ENCODE measurements at regions not wholly inside any gene's neighbourhood (a gene's known extent, or its start where the extent isn't known, plus 50 kb on each side); places are given as distances from the start of the nearest gene placed in this dataset.

- Histone ChIP-seq H2BK120ac (ENCODE audit: low read depth, low read length) (no peak overlapping the region), H3K27ac (ENCODE audit: insufficient read depth, low read length) (no peak overlapping the region), H3K23ac (ENCODE audit: low read depth, low read length) (no peak overlapping the region), H2AFZ (replicated peaks; ENCODE audit: low read length, poor library complexity) (no peak overlapping the region), H2AK5ac (ENCODE audit: low read depth, low read length) (no peak overlapping the region), H3K9ac (ENCODE audit: low read depth, low read length) (no peak overlapping the region), H3K4ac (ENCODE audit: low read depth, low read length) (no peak overlapping the region), H3K27me3 (ENCODE audit: control insufficient read depth, insufficient read depth, low read length) (peaks cover 2% of the 10 kb centered on the region; the same call in 1 of the 2 replicates), H2BK20ac (ENCODE audit: low read depth, low read length) (no peak overlapping the region), H3K9me3 (ENCODE audit: control insufficient read depth, insufficient read depth, low read length) (no peaks in the 10 kb centered on the region), H3K4me1 (ENCODE audit: control insufficient read depth, insufficient read depth, low read length) (no peaks in the 10 kb centered on the region), H3K4me2 (ENCODE audit: low read depth, low read length) (no peak overlapping the region), H3K79me1 (ENCODE audit: low read depth in 1 of 2, low read length in 2 of 2) (no peaks in the 10 kb centered on the region), H3K56ac (ENCODE audit: extremely low read depth, insufficient read depth, low read length) (no peak overlapping the region), H4K20me1 (ENCODE audit: insufficient read depth, low read length) (no peaks in the 10 kb centered on the region), H2AK9ac (replicated peaks; ENCODE audit: low read depth, low read length, poor library complexity) (no peak overlapping the region), H3K18ac (ENCODE audit: low read depth, low read length) (no peak overlapping the region), H3K9me1 (ENCODE audit: insufficient read depth, low read length) (no peaks in the 10 kb centered on the region), H2BK15ac (ENCODE audit: low read depth, low read length) (no peak overlapping the region), H3K36me3 (ENCODE audit: control insufficient read depth, insufficient read depth, low read length) (no peaks in the 10 kb centered on the region), H4K8ac (ENCODE audit: low read depth in 2 of 2, low read length in 2 of 2) (no peak overlapping the region), H4K5ac (ENCODE audit: low read depth, low read length) (no peak overlapping the region), H3K14ac (replicated peaks; ENCODE audit: low read depth, low read length) (no peak overlapping the region), H3K4me3 (ENCODE audit: insufficient read depth, low read depth, low read length) (no peak overlapping the region), H2BK5ac (ENCODE audit: low read depth, low read length, poor library complexity, severe bottlenecking) (no peak overlapping the region), H4K91ac (ENCODE audit: insufficient read depth, low read depth, low read length) (no peak overlapping the region)
- dilution Hi-C loops (cut with HindIII; ENCODE audit: low sequenced_read_pairs, unreplicated experiment): no loop called here
- no peak for TF ChIP-seq MAFK (IDR thresholded peaks at IDR 0.05; ENCODE audit: low read depth, low read length)
- no peak for TF ChIP-seq RAD21 (IDR thresholded peaks at IDR 0.05; ENCODE audit: low read length)
- no peak for TF ChIP-seq CHD1 (IDR thresholded peaks at IDR 0.05; ENCODE audit: low read depth, low read length)
- no peak for TF ChIP-seq POLR2A (IDR thresholded peaks at IDR 0.05; ENCODE audit: low read depth, low read length)
- no peak for TF ChIP-seq BHLHE40 (IDR thresholded peaks at IDR 0.05; ENCODE audit: low read depth, low read length)
- TF ChIP-seq, protein P1, sequence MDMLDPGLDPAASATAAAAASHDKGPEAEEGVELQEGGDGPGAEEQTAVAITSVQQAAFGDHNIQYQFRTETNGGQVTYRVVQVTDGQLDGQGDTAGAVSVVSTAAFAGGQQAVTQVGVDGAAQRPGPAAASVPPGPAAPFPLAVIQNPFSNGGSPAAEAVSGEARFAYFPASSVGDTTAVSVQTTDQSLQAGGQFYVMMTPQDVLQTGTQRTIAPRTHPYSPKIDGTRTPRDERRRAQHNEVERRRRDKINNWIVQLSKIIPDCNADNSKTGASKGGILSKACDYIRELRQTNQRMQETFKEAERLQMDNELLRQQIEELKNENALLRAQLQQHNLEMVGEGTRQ (IDR thresholded peaks at IDR 0.05; ENCODE audit: low read depth, low read length): no peak
- no peak for TF ChIP-seq MAZ (IDR thresholded peaks at IDR 0.05; ENCODE audit: borderline replicate concordance, low read depth, low read length)
- TF ChIP-seq, protein P2, sequence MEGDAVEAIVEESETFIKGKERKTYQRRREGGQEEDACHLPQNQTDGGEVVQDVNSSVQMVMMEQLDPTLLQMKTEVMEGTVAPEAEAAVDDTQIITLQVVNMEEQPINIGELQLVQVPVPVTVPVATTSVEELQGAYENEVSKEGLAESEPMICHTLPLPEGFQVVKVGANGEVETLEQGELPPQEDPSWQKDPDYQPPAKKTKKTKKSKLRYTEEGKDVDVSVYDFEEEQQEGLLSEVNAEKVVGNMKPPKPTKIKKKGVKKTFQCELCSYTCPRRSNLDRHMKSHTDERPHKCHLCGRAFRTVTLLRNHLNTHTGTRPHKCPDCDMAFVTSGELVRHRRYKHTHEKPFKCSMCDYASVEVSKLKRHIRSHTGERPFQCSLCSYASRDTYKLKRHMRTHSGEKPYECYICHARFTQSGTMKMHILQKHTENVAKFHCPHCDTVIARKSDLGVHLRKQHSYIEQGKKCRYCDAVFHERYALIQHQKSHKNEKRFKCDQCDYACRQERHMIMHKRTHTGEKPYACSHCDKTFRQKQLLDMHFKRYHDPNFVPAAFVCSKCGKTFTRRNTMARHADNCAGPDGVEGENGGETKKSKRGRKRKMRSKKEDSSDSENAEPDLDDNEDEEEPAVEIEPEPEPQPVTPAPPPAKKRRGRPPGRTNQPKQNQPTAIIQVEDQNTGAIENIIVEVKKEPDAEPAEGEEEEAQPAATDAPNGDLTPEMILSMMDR (conservative IDR thresholded peaks at IDR 0.05; ENCODE audit: low read depth, low read length): no peak
- no peak for TF ChIP-seq RCOR1 (IDR thresholded peaks at IDR 0.05; ENCODE audit: insufficient replicate concordance, low read length)
- no peak for TF ChIP-seq FOS (IDR thresholded peaks at IDR 0.05; ENCODE audit: low read depth, low read length)
- no peak for TF ChIP-seq SMC3 (IDR thresholded peaks at IDR 0.05; ENCODE audit: low read depth, low read length)
- POLR2A ChIA-PET (ENCODE audit: unreplicated experiment): interaction anchor here (0.6 kb wide), 1 partner anchor 1494 kb away, joined by 6 read pairs; no protein-coding TSS in a partner anchor
- DNase-seq (no peak), ATAC-seq (ENCODE audit: low read depth) (no peak)
- intact Hi-C loops (cut with micrococcal nuclease): no loop called here
- no CpG with 5 or more reads among the region's 9 CpGs for WGBS, 2 experiments (ENCODE audit: extremely low coverage in 2 of 2, insufficient read length in 1 of 2)
- no TSS peak for BruUV-seq (replicated peaks)
- CTCF ChIA-PET: interaction anchor here (0.6 kb wide), 1 partner anchor 320 kb away, joined by 4 read pairs; no protein-coding TSS in a partner anchor
- in situ Hi-C loops (cut with MboI; ENCODE audit: low sequenced_read_pairs): no loop called here
Measured at GRCh38 chr4:183834252-183834651, 70.9 kb upstream of the STOX2 start.
